C4-2B (cell line): ENCODE measurements at regions not wholly inside any gene's neighbourhood (a gene's known extent, or its start where the extent isn't known, plus 50 kb on each side); places are given as distances from the start of the nearest gene placed in this dataset.

Source experiments
- H3K27ac ChIP-seq: fragments of 450-650 bp; 2 replicates; pipeline ENCODE4 v1.5.1; 2017
- CTCF ChIP-seq: fragments of 450-650 bp; conservative IDR thresholded peaks from 2 replicates; pipeline ENCODE4 v1.5.1; 2017; ENCODE audit warnings: mild to moderate bottlenecking
- ZFX ChIP-seq: fragments of 450-650 bp; IDR thresholded peaks from 2 replicates; pipeline ENCODE4 v1.6.1; 2017

- H3K27ac ChIP-seq: no peak overlapping the region
- no peak for TF ChIP-seq CTCF
- TF ChIP-seq ZFX: no peak
Measured at GRCh38 chr12:90321369-90321768, 612.7 kb upstream of the ATP2B1 start.

- no peak for TF ChIP-seq ZFX
- TF ChIP-seq CTCF: no peak
- no peak overlapping the region for H3K27ac ChIP-seq
Measured at GRCh38 chr12:90311561-90311960, 602.9 kb upstream of the ATP2B1 start.

- no peak for TF ChIP-seq CTCF
- no peak overlapping the region for H3K27ac ChIP-seq
Measured at GRCh38 chr12:90305379-90305778, 596.7 kb upstream of the ATP2B1 start.

GRCh38 chr12:90304231-90304630 lies 595.6 kb upstream of the ATP2B1 start:
- TF ChIP-seq ZFX (no peak), CTCF (no peak)
- no peak overlapping the region for H3K27ac ChIP-seq

- H3K27ac ChIP-seq: no peak overlapping the region
- TF ChIP-seq ZFX (no peak), CTCF (no peak)
Measured at GRCh38 chr12:90303771-90304170, 595.1 kb upstream of the ATP2B1 start.

GRCh38 chr12:90301561-90302133 lies 593.0 kb upstream of the ATP2B1 start:
- H3K27ac ChIP-seq: no peak overlapping the region
- TF ChIP-seq ZFX: no peak
- TF ChIP-seq CTCF: no peak

- H3K27ac ChIP-seq: no peak overlapping the region
- TF ChIP-seq ZFX: no peak
- no peak for TF ChIP-seq CTCF
Measured at GRCh38 chr12:90301095-90301494, 592.5 kb upstream of the ATP2B1 start.
